Right lobe of liver (tissue), 6 donors: ENCODE measurements at regions not wholly inside any gene's neighbourhood (a gene's known extent, or its start where the extent isn't known, plus 50 kb on each side); places are given as distances from the start of the nearest gene placed in this dataset.

Source experiments
- ATAC-seq, 4 donors: fragments of 200-7000 bp; cut with Tn5 transposase; one replicate each; pipeline ENCODE4 v1.9.1; 2020; ENCODE audit warnings: mild to moderate bottlenecking in 4 of 4, moderate library complexity in 4 of 4
- DNase-seq, 3 donors: peaks; one replicate each; pipeline ENCODE4 v3.0.0-alpha.2; 2020
- H3K27ac ChIP-seq, 3 donors: fragments of 200-600 bp; one replicate each; pipeline ENCODE4 v1.8.0; 2022
- H3K27me3 ChIP-seq, 2 donors: fragments of 200-600 bp; one replicate each; pipeline ENCODE4 v1.8.0; 2022
- H3K36me3 ChIP-seq, 4 donors: fragments of 200-600 bp; sonication (generic) in 1 of 4; one replicate each; pipeline versions ENCODE4 v1.5.1 to v1.8.0; 2017 to 2022; ENCODE audit warnings: control low read depth in 1 of 4
- H3K4me1 ChIP-seq, 4 donors: fragments of 200-600 bp; sonication (generic) in 1 of 4; one replicate each; pipeline versions ENCODE4 v1.5.1 to v1.8.0; 2017 to 2022; ENCODE audit warnings: control low read depth in 1 of 4
- H3K4me3 ChIP-seq, 3 donors: fragments of 200-600 bp; one replicate each; pipeline ENCODE4 v1.8.0; 2022
- H3K9me3 ChIP-seq, 4 donors: fragments of 200-600 bp; sonication (generic) in 1 of 4; one replicate each; pipeline versions ENCODE4 v1.5.1 to v1.8.0; 2017 to 2022; ENCODE audit warnings: control low read depth in 1 of 4
- POLR2A ChIP-seq: fragments of 450-650 bp; IDR thresholded peaks from one replicate; pipeline ENCODE4 v1.6.1; 2017; ENCODE audit warnings: antibody characterized with exemption, mild to moderate bottlenecking
- WGBS: methylation state at CpG from one replicate; pipeline ENCODE4 v1.1.6; 2018; ENCODE audit warnings: low coverage, low lambda C conversion rate; ENCODE audit not compliant: insufficient coverage; ENCODE audit errors: missing lambda C conversion rate; 5-methylcytosine and 5-hydroxymethylcytosine counted together
- intact Hi-C, 2 donors: fragments of 100-400 bp; cut with DNase I; formaldehyde crosslinking; loops; one replicate each; pipeline versions ENCODE4 v1.11.2 to v1.14.1; 2022
- TF ChIP-seq, protein P1 (sequence below), 4 donors: fragments of 200-600 bp in 3 of 4; fragments of 450-650 bp in 1 of 4; IDR thresholded peaks; one replicate each; pipeline versions ENCODE4 v1.5.1 to v1.8.0; 2016 to 2022; ENCODE audit warnings: antibody characterized with exemption in 4 of 4, mild to moderate bottlenecking in 2 of 4
- donor health status: DM: no; HTN: yes; CAD: no.
- donor health status: DM: no; HTN: no; CAD: no.
- donor health status: DM: no; HTN: no; CAD: no.
- donor health status: DM: no; HTN: yes; CAD: no.
- donor health status: DM: no; HTN: yes; CAD: no.

DNA sequence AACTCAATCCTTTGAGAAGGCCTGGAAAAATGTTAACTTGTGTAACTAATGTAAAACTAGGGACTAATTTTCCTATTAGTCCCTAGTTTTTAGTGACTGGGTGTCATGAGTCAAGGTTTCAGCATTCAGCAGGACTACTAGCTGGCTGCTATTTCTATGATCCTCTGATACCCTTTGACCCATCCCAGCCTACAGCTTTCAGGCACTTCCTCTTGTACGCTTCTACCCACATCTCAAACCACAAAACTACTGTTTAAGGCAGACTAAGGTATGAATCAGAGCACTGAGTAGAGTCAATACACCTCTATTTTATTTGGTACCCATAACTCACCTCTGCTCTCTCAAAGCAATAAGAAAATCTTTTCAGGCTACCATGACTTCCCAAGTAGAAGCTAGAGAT lies 809.6 kb downstream of the PDHA2 start:
- Histone ChIP-seq H3K27ac (no peak overlapping the region), H3K27me3 (no peaks in the 10 kb centered on the region), H3K4me3 (no peak overlapping the region), H3K9me3 (no peaks in the 10 kb centered on the region), H3K36me3 (no peaks in the 10 kb centered on the region), H3K4me1 (no peaks in the 10 kb centered on the region)
- no peak for TF ChIP-seq POLR2A
- TF ChIP-seq, protein P1, sequence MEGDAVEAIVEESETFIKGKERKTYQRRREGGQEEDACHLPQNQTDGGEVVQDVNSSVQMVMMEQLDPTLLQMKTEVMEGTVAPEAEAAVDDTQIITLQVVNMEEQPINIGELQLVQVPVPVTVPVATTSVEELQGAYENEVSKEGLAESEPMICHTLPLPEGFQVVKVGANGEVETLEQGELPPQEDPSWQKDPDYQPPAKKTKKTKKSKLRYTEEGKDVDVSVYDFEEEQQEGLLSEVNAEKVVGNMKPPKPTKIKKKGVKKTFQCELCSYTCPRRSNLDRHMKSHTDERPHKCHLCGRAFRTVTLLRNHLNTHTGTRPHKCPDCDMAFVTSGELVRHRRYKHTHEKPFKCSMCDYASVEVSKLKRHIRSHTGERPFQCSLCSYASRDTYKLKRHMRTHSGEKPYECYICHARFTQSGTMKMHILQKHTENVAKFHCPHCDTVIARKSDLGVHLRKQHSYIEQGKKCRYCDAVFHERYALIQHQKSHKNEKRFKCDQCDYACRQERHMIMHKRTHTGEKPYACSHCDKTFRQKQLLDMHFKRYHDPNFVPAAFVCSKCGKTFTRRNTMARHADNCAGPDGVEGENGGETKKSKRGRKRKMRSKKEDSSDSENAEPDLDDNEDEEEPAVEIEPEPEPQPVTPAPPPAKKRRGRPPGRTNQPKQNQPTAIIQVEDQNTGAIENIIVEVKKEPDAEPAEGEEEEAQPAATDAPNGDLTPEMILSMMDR (IDR thresholded peaks at IDR 0.05): no peak
- 0% methylated on average over 1 of the region's 1 CpG for WGBS
- intact Hi-C loops: no loop called here
- ATAC-seq: no peak
- DNase-seq: no peak

DNA sequence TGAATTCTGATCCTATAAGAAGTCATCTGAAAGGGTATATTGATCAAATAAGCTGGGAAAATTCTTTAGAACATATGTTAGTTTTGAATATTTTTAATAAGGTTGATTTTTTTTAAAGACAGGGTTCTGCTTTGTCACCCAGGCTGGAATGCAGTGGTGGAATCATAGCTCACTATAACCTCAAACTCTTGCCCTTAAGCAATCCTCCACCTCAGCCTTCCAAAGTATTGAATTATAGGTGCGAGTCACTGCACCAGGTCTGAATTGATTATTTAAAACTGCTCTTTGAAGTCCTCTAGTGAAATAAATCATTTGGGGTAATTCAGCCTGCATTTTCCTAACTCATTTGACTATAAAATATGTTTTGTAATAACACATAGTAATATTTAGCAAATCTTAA lies 812.3 kb downstream of the PDHA2 start:
- no peaks in the 10 kb centered on the region for H3K4me1 ChIP-seq
- no peak for ATAC-seq
- H3K4me3 ChIP-seq: no peak overlapping the region
- no peaks in the 10 kb centered on the region for H3K36me3 ChIP-seq
- H3K27ac ChIP-seq: no peak overlapping the region
- no peak for TF ChIP-seq POLR2A
- no peak for DNase-seq
- no peaks in the 10 kb centered on the region for H3K9me3 ChIP-seq
- intact Hi-C loops: no loop called here
- H3K27me3 ChIP-seq: no peaks in the 10 kb centered on the region
- WGBS: 65% methylated on average over 1 of the region's 1 CpG

DNA sequence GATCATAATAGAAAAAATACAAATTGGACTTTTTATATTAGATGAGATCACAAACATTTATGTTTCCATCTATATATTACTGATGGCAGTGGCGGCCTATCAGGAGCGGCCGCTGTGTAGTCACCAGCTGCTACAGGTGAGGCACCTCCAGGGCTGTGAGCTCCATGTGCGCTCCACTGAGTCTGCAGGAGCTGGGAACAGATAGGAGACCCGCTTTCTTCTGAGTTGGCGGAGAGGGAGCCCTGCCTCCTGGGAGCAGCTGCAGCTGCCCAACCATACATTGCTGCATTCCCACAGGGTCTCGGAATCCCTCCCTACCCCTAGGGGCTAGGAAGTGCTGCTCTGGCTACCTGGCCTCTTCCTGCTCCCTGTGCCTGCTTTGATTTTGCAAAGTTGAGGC lies 812.9 kb downstream of the PDHA2 start:
- WGBS: 83% methylated on average over 4 of the region's 7 CpGs
- no peak for TF ChIP-seq POLR2A
- TF ChIP-seq, protein P1 (IDR thresholded peaks at IDR 0.05): no peak
- no peak overlapping the region for H3K4me3 ChIP-seq
- ATAC-seq (no peak), DNase-seq (no peak)
- H3K9me3 ChIP-seq: no peaks in the 10 kb centered on the region
- H3K27ac ChIP-seq: no peak overlapping the region
- H3K27me3 ChIP-seq: no peaks in the 10 kb centered on the region
- intact Hi-C loops: no loop called here
- no peaks in the 10 kb centered on the region for H3K4me1 ChIP-seq
- H3K36me3 ChIP-seq: no peaks in the 10 kb centered on the region

DNA sequence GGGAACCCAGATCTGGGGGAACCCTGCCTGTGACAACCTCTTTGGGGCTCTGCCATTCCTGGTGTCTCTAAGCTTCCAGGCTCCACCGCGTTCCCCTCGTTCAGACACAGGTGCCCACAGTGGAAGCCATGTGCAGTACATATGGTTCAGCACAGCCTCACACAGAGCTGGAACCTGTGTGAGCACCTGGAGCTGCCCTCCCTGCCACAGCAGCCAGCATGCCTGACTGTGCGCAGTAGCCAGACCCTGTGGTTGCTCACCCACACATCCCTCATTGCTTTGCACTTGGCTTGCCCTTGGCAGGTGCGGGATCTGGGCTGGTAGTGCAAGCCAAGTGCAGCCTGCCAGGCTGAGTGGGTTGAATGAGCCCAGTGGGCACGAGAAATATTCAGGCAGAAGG lies 814.2 kb downstream of the PDHA2 start:
- DNase-seq: peak in 1 of 3 donors; percentile 38
- peak in 1 of 4 donors; percentile 25 for ATAC-seq
- WGBS: 11% methylated on average over 1 of the region's 6 CpGs
- intact Hi-C loops: no loop called here
- no peak overlapping the region for H3K4me3 ChIP-seq
- no peak overlapping the region for H3K27ac ChIP-seq
- H3K36me3 ChIP-seq: no peaks in the 10 kb centered on the region
- no peaks in the 10 kb centered on the region for H3K4me1 ChIP-seq
- TF ChIP-seq, protein P1 (IDR thresholded peaks at IDR 0.05): no peak
- TF ChIP-seq POLR2A: no peak
- H3K27me3 ChIP-seq: no peaks in the 10 kb centered on the region
- no peaks in the 10 kb centered on the region for H3K9me3 ChIP-seq

DNA sequence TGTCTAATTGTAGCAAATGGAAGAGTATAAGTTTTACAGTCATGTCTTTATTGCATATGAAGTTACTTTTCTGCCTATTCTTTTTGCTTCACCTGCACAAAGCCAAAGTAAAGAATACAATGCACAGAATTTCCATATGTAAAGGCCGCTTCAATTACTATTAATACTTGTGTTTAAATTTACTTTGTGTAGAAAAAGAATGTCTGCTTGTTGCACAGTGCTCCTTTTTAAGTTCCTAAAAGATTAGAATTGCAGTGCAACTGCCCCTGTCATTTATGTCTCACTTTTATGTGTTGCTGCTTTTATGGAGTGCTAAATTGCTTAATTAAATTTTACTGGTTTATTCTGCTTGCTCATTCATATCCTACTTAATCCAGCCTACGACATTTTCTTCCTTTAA lies 830.5 kb downstream of the PDHA2 start:
- no peaks in the 10 kb centered on the region for H3K27me3 ChIP-seq
- H3K9me3 ChIP-seq: no peaks in the 10 kb centered on the region
- ATAC-seq (no peak), DNase-seq (no peak)
- intact Hi-C loops: no loop called here
- H3K27ac ChIP-seq: no peak overlapping the region
- no peaks in the 10 kb centered on the region for H3K36me3 ChIP-seq
- H3K4me1 ChIP-seq: no peaks in the 10 kb centered on the region
- TF ChIP-seq, protein P1 (IDR thresholded peaks at IDR 0.05): no peak
- TF ChIP-seq POLR2A: no peak
- H3K4me3 ChIP-seq: no peak overlapping the region
- WGBS: 28% methylated on average over 2 of the region's 2 CpGs
